ENCODE measurements at regions not wholly inside any gene's neighbourhood (a gene's known extent, or its start where the extent isn't known, plus 50 kb on each side); places are given as distances from the start of the nearest gene placed in this dataset.

DNA sequence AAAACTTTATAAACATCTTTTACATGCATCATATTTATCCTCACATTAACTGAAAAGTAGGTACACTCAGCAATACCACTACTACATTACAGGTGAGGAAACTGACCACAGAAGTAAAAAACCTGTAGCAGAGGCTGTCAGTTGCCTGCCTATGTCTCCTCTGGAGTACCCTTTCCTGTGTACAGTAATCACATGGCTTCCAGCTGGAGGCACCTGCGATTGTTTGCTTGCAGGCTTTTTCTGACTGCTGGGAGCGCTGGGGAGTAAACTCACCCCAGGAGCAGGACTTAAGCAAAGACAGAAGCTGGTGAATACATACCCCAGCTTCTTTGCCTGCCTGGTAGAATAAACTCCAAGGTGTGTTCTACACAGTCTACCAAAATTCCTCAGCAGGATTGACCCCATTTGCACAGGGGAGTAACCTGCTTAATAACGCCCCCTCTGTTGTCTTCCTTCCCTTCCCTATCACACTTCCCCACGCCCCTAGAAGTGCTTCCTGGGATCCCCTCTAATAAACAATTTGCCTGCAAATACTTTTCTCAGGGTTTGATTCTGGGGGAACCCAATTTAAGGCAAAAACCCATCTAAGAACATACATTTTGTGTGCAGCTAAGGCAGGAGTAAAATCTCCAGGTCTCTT is 138.9 kb downstream of the PTH2R start:
- Mint-ChIP-seq H3K4me1 (no peaks in the 10 kb centered on the region), H3K4me3 (no peak overlapping the region), H3K27ac (no peak overlapping the region), H3K27me3 (no peaks in the 10 kb centered on the region), H3K36me3 (ENCODE audit: low read depth) (no peaks in the 10 kb centered on the region), H3K9me3 (no peaks in the 10 kb centered on the region)
- ChIA-PET POLR2A (no interaction called here), CTCF (interaction anchor here (0.8 kb wide), 1 partner anchor 725 kb away, joined by 3 read pairs; no protein-coding TSS in a partner anchor)
- no peak for DNase-seq

- no peaks in the 10 kb centered on the region for H3K4me1 Mint-ChIP-seq
- no peak overlapping the region for H3K4me3 Mint-ChIP-seq
- no peaks in the 10 kb centered on the region for H3K36me3 Mint-ChIP-seq (ENCODE audit: low read depth)
- no peaks in the 10 kb centered on the region for H3K27me3 Mint-ChIP-seq
- CTCF ChIA-PET = interaction anchor here (0.8 kb wide), 1 partner anchor 725 kb away, joined by 3 read pairs; no protein-coding TSS in a partner anchor
- DNase-seq = no peak
- POLR2A ChIA-PET = no interaction called here
- no peak overlapping the region for H3K27ac Mint-ChIP-seq
- no peaks in the 10 kb centered on the region for H3K9me3 Mint-ChIP-seq
Observed at GRCh38 chr2:208546107-208546506, 139.5 kb downstream of the PTH2R start.

DNA sequence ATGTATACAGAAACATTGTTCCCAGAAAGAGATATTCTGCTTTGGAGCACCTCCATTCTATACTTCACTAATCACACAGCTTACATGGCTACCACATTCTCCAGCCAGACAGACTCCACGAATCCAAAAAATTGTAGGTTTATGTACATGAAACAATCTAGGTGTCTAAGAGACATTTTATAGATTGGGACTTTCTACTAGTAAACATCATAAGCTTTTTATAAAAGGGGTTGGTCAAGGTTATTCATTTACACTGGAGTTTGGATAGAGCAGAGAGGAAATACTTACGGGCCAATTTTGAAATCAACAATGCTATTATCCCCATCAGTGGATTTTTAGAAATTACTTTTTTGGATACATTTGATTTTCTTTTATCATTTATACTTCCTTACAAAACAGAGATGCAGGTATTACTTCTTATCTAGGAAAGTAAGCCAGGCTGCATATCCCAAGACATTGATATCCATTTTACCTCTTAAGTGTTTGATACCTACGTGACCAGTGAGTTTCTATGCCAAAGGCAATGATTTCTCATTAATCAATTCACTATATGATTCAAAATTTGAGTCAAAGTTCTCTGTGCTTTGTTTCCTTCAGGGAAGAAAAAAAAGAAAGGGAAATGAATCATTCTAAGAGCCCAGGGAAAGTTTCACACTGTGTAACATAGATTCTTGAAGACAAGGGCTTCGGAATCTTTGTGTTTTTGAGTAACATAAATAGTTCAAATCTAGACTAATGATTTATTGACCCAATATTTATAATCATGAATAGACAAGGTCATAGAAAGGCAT is 140.5 kb downstream of the PTH2R start:
- Mint-ChIP-seq H3K9me3 (no peaks in the 10 kb centered on the region), H3K36me3 (ENCODE audit: low read depth) (no peaks in the 10 kb centered on the region), H3K27me3 (no peaks in the 10 kb centered on the region), H3K27ac (no peak overlapping the region), H3K4me3 (no peak overlapping the region), H3K4me1 (no peaks in the 10 kb centered on the region)
- CTCF ChIA-PET = no interaction called here
- POLR2A ChIA-PET = no interaction called here
- no peak for DNase-seq

GRCh38 chr2:208548700-208549099 is 142.1 kb downstream of the PTH2R start:
- H3K4me1 Mint-ChIP-seq = no peaks in the 10 kb centered on the region
- H3K27ac Mint-ChIP-seq = no peak overlapping the region
- H3K9me3 Mint-ChIP-seq = no peaks in the 10 kb centered on the region
- ChIA-PET POLR2A (no interaction called here), CTCF (interaction anchor here (0.6 kb wide), 1 partner anchor 704 kb away, joined by 3 read pairs; no protein-coding TSS in a partner anchor)
- DNase-seq = no peak
- H3K36me3 Mint-ChIP-seq (ENCODE audit: low read depth) = no peaks in the 10 kb centered on the region
- H3K4me3 Mint-ChIP-seq = no peak overlapping the region
- H3K27me3 Mint-ChIP-seq = no peaks in the 10 kb centered on the region

- no peaks in the 10 kb centered on the region for H3K4me1 Mint-ChIP-seq
- ChIA-PET POLR2A (no interaction called here), CTCF (no interaction called here)
- no peaks in the 10 kb centered on the region for H3K27me3 Mint-ChIP-seq
- no peaks in the 10 kb centered on the region for H3K36me3 Mint-ChIP-seq (ENCODE audit: low read depth)
- no peak overlapping the region for H3K27ac Mint-ChIP-seq
- DNase-seq = no peak
- no peaks in the 10 kb centered on the region for H3K9me3 Mint-ChIP-seq
- no peak overlapping the region for H3K4me3 Mint-ChIP-seq
Observed at GRCh38 chr2:208549546-208550158, 143.1 kb downstream of the PTH2R start.

DNA sequence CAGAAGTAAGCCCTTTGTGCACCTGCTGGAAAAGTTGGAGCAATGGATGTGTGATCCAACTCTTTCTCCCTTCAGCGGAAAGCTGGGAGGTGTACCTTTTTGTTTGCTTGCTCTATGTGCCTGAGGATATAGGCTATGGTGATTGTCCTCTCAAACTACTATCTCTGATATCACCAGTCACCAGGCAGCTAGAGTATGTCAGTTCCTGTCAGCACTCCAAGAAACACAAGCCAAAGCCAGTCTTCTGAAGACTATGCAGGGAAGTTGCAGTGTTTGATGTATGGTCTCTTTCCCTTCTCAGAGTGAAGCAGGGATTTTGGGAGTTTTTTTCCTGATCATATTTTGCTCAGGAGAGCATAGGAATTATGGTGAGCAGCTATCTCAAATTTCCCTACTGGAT is 146.4 kb downstream of the PTH2R start:
- no peak overlapping the region for H3K4me3 Mint-ChIP-seq

GRCh38 chr2:208556983-208557484 is 150.4 kb downstream of the PTH2R start:
- no peak overlapping the region for H3K27ac Mint-ChIP-seq
- H3K27me3 Mint-ChIP-seq = no peaks in the 10 kb centered on the region
- no peaks in the 10 kb centered on the region for H3K4me1 Mint-ChIP-seq
- H3K9me3 Mint-ChIP-seq = no peaks in the 10 kb centered on the region
- POLR2A ChIA-PET = no interaction called here
- DNase-seq = no peak
- no peaks in the 10 kb centered on the region for H3K36me3 Mint-ChIP-seq (ENCODE audit: low read depth)
- no peak overlapping the region for H3K4me3 Mint-ChIP-seq
- CTCF ChIA-PET = no interaction called here

More for the DNA sequence above, 146.4 kb downstream of the PTH2R start:
- no peaks in the 10 kb centered on the region for H3K27me3 Mint-ChIP-seq
- H3K4me1 Mint-ChIP-seq = no peaks in the 10 kb centered on the region
- no peaks in the 10 kb centered on the region for H3K36me3 Mint-ChIP-seq (ENCODE audit: low read depth)
- DNase-seq = no peak
- H3K9me3 Mint-ChIP-seq = no peaks in the 10 kb centered on the region
- ChIA-PET CTCF (no interaction called here), POLR2A (no interaction called here)
- no peak overlapping the region for H3K27ac Mint-ChIP-seq

DNA sequence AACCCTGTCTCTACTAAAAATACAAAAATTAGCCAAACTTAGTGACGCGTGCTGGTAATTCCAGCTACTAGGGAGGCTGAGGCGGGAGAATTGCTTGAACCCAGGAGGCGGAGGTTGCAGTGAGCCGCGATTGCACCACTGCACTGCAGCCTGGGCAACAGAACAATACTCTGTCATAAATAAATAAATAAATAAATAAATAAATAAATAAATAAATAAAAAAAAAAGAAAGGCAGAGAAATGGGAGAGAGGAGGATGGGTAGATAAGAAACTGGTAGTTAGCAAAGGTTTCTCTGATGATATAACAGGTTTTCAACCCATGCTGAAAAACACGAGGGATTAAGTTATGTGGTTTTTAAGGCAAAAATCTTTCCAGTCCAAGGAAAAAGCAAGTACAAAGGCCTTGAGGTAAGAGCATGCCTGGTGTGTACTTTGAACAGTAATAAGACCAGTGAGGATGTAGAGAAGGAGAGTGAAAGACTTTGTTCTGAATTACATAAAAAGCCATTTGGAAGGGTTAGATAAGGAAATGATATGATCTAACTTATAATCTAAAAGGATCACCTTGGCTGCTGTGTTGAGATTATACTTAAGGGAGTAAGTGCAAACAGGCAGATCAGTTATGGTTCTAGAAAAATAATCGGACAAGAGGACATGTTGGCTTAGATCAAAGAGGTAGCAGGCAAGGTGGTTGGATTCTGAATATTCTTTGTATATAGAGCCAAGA is 159.3 kb downstream of the PTH2R start:
- Mint-ChIP-seq H3K36me3 (ENCODE audit: low read depth) (no peaks in the 10 kb centered on the region), H3K9me3 (no peaks in the 10 kb centered on the region), H3K27ac (no peak overlapping the region), H3K4me3 (no peak overlapping the region), H3K27me3 (no peaks in the 10 kb centered on the region), H3K4me1 (no peaks in the 10 kb centered on the region)
- DNase-seq = no peak
- POLR2A ChIA-PET = no interaction called here
- CTCF ChIA-PET = no interaction called here

DNA sequence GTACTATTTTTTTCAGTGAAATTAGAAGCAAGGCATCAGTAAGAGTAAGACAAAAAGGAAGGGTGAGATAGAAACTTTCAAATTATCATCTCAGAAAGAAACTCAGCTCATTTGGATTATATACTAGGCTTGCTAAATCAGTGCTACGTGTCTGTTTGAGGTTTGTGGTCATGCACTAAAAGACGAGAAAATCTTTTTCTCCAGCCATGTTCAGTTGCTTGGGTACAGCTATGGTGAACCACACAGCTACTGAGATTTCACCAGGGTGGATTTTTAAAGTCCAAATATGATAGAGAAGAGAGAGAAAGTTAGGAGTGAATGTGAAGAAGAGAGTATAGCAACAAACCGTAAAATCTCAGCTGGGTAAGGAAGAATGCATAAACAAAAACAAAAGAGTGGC is 161.6 kb downstream of the PTH2R start:
- Mint-ChIP-seq H3K4me1 (no peaks in the 10 kb centered on the region), H3K9me3 (no peaks in the 10 kb centered on the region), H3K27ac (no peak overlapping the region), H3K36me3 (ENCODE audit: low read depth) (no peaks in the 10 kb centered on the region), H3K4me3 (no peak overlapping the region), H3K27me3 (no peaks in the 10 kb centered on the region)
- ChIA-PET POLR2A (no interaction called here), CTCF (no interaction called here)
- no peak for DNase-seq

- CTCF ChIA-PET = no interaction called here
- DNase-seq = no peak
- Mint-ChIP-seq H3K4me3 (no peak overlapping the region), H3K4me1 (no peaks in the 10 kb centered on the region), H3K27ac (no peak overlapping the region), H3K9me3 (no peaks in the 10 kb centered on the region), H3K36me3 (ENCODE audit: low read depth) (no peaks in the 10 kb centered on the region), H3K27me3 (no peaks in the 10 kb centered on the region)
- POLR2A ChIA-PET = no interaction called here
Observed at GRCh38 chr2:208570066-208570465, 163.5 kb downstream of the PTH2R start.

DNA sequence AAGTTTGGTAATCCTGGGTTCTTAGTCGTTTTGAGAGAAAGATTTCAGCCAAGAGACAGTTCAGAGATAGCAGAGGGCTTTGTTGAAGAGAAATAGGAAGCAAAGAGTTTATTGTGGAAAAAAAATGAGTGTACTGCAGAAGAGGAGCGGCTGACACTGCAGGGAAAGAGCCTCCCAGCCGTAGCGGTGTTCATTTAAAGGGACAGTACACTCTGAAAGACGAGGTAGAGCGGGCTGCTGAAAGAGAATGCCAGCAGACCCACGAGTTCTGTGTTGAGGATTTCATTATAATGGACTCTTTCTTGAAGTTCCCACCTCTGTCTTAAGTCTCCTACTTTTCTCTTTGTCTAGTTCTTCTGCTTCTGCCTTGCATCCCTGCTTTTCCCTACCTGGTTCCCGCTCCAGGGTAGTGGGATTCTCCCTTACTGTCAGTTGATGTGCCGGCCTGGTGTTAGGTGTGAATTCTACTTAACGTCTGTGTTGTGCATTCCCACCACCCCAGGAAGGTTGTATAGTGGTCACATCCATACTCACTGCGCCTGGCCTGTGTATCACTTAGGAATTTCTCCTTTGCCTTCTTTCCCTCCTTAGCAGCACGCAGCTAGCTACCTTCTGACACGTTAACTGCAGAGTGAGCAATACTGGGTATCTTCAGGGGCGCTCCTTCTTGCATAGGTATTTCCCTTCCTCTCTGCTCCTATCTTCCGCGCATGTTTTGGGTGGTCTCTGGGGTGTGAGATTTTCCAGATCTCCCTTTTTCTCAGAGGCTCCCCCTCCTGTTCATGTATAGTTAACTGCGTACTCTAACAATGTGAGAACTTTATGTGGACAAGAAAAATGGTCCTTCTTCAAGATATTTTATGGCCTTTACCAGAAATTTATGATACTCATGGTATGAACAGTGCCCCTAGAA is 164.5 kb downstream of the PTH2R start:
- Mint-ChIP-seq H3K27ac (no peak overlapping the region), H3K36me3 (ENCODE audit: low read depth) (no peaks in the 10 kb centered on the region)

DNA sequence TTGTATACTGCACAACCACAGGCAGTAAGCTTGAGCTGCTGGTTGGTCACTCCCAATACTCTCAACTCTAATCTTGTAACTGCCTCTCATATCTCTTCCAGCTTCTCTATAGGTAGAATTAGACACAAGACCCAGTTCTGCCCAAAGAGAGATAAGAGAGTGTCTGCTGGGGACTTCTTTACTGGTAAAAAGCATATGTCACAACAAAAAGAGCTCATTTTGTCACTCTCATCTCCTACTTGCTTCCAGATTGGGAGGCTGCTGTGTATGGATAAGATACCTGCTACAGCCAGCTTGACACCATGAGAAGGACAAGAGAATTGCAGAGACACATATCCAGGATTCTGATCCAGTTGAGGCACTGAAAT is 165.2 kb downstream of the PTH2R start:
- no peaks in the 10 kb centered on the region for H3K4me1 Mint-ChIP-seq
- H3K9me3 Mint-ChIP-seq = no peaks in the 10 kb centered on the region
- no peak overlapping the region for H3K27ac Mint-ChIP-seq
- no peak overlapping the region for H3K4me3 Mint-ChIP-seq
- H3K27me3 Mint-ChIP-seq = no peaks in the 10 kb centered on the region
- no peaks in the 10 kb centered on the region for H3K36me3 Mint-ChIP-seq (ENCODE audit: low read depth)
- POLR2A ChIA-PET = no interaction called here
- DNase-seq = no peak
- CTCF ChIA-PET = no interaction called here

More for the DNA sequence above, 164.5 kb downstream of the PTH2R start:
- Mint-ChIP-seq H3K4me3 (no peak overlapping the region), H3K4me1 (no peaks in the 10 kb centered on the region), H3K27me3 (no peaks in the 10 kb centered on the region), H3K9me3 (no peaks in the 10 kb centered on the region)
- CTCF ChIA-PET = no interaction called here
- no peak for DNase-seq
- POLR2A ChIA-PET = no interaction called here
